ENCODE measurements at regions not wholly inside any gene's neighbourhood (a gene's known extent, or its start where the extent isn't known, plus 50 kb on each side); places are given as distances from the start of the nearest gene placed in this dataset.

GRCh38 chr4:123524958-123525628 lies 128.5 kb downstream of the SPRY1 start:
- CTCF ChIA-PET = no interaction called here
- DNase-seq (ENCODE audit: extremely low spot score) = no peak
- POLR2A ChIA-PET = no interaction called here
- TF ChIP-seq, protein P1, sequence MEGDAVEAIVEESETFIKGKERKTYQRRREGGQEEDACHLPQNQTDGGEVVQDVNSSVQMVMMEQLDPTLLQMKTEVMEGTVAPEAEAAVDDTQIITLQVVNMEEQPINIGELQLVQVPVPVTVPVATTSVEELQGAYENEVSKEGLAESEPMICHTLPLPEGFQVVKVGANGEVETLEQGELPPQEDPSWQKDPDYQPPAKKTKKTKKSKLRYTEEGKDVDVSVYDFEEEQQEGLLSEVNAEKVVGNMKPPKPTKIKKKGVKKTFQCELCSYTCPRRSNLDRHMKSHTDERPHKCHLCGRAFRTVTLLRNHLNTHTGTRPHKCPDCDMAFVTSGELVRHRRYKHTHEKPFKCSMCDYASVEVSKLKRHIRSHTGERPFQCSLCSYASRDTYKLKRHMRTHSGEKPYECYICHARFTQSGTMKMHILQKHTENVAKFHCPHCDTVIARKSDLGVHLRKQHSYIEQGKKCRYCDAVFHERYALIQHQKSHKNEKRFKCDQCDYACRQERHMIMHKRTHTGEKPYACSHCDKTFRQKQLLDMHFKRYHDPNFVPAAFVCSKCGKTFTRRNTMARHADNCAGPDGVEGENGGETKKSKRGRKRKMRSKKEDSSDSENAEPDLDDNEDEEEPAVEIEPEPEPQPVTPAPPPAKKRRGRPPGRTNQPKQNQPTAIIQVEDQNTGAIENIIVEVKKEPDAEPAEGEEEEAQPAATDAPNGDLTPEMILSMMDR (IDR thresholded peaks at IDR 0.05; ENCODE audit: control extremely low read depth, extremely low read depth, low read depth, missing control alignments) = no peak

- ChIA-PET POLR2A (no interaction called here), CTCF (no interaction called here)
- TF ChIP-seq, protein P1 (IDR thresholded peaks at IDR 0.05; ENCODE audit: control extremely low read depth, extremely low read depth, low read depth, missing control alignments) = no peak
- no peak for DNase-seq (ENCODE audit: extremely low spot score)
Observed at GRCh38 chr4:123526511-123526910, 129.9 kb downstream of the SPRY1 start.

GRCh38 chr4:123528501-123529277 lies 132.1 kb downstream of the SPRY1 start:
- ChIA-PET CTCF (interaction anchor here (1.4 to 1.6 kb wide), 2 partner anchors 10 to 18 kb away, joined by 3 to 5 read pairs; no protein-coding TSS in a partner anchor), POLR2A (no interaction called here)
- TF ChIP-seq, protein P1 (IDR thresholded peaks at IDR 0.05; ENCODE audit: control extremely low read depth, extremely low read depth, low read depth, missing control alignments) = no peak
- no peak for DNase-seq (ENCODE audit: extremely low spot score)

- TF ChIP-seq, protein P1 (IDR thresholded peaks at IDR 0.05; ENCODE audit: control extremely low read depth, extremely low read depth, low read depth, missing control alignments) = no peak
- DNase-seq (ENCODE audit: extremely low spot score) = no peak
- CTCF ChIA-PET = interaction anchor here (1.4 to 1.6 kb wide), 2 partner anchors 9 to 18 kb away, joined by 3 to 5 read pairs; no protein-coding TSS in a partner anchor
- POLR2A ChIA-PET = no interaction called here
Observed at GRCh38 chr4:123529278-123529568, 132.6 kb downstream of the SPRY1 start.

GRCh38 chr4:123530357-123530756 lies 133.8 kb downstream of the SPRY1 start:
- no peak for DNase-seq (ENCODE audit: extremely low spot score)
- CTCF ChIA-PET = interaction anchor here (1.6 kb wide), 1 partner anchor 8 kb away, joined by 5 read pairs; no protein-coding TSS in a partner anchor
- POLR2A ChIA-PET = no interaction called here
- TF ChIP-seq, protein P1 (IDR thresholded peaks at IDR 0.05; ENCODE audit: control extremely low read depth, extremely low read depth, low read depth, missing control alignments) = no peak

GRCh38 chr4:123535037-123535748 lies 138.6 kb downstream of the SPRY1 start:
- no peak for DNase-seq (ENCODE audit: extremely low spot score)
- CTCF ChIA-PET = no interaction called here
- POLR2A ChIA-PET = no interaction called here
- TF ChIP-seq, protein P1 (IDR thresholded peaks at IDR 0.05; ENCODE audit: control extremely low read depth, extremely low read depth, low read depth, missing control alignments) = no peak
